OCI-LY7 (cell line): ENCODE measurements at regions not wholly inside any gene's neighbourhood (a gene's known extent, or its start where the extent isn't known, plus 50 kb on each side); places are given as distances from the start of the nearest gene placed in this dataset.

Experiments
- EZH2phosphoT487 ChIP-seq: fragments of 200-600 bp; sonication (generic); IDR thresholded peaks from 2 replicates; pipeline ENCODE4 v1.6.1; 2018; ENCODE audit warnings: low read depth, borderline replicate concordance, mild to moderate bottlenecking, mixed run types, antibody characterized with exemption, low read length, moderate library complexity, mixed read lengths
- TF ChIP-seq, protein P1 (sequence below): fragments of 200-600 bp; sonication (generic); conservative IDR thresholded peaks from 2 replicates; pipeline ENCODE4 v1.5.1; 2014; ENCODE audit warnings: mild to moderate bottlenecking, antibody characterized with exemption, low read length, moderate library complexity, mixed read lengths

DNA sequence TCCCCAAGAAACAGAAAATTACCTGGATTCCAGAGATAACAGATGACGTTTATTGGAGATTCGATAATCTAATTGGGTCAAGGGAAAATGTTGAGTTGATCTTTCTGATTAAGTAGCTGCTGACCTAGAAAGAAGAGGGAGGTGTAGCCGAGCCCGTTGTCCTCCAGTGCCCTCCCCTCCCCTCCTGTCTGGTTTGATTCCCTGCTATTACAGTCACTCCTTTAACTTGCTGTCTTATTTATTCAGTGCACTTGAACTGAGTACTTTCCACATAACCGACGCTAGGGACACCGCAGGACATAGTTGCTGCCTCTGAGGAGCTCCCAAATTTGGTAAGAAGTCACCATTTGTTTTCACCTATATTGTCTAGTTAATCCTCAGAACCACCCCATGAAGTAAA is 103.7 kb downstream of the AQP9 start:
- TF ChIP-seq EZH2phosphoT487 = no peak
- TF ChIP-seq, protein P1, sequence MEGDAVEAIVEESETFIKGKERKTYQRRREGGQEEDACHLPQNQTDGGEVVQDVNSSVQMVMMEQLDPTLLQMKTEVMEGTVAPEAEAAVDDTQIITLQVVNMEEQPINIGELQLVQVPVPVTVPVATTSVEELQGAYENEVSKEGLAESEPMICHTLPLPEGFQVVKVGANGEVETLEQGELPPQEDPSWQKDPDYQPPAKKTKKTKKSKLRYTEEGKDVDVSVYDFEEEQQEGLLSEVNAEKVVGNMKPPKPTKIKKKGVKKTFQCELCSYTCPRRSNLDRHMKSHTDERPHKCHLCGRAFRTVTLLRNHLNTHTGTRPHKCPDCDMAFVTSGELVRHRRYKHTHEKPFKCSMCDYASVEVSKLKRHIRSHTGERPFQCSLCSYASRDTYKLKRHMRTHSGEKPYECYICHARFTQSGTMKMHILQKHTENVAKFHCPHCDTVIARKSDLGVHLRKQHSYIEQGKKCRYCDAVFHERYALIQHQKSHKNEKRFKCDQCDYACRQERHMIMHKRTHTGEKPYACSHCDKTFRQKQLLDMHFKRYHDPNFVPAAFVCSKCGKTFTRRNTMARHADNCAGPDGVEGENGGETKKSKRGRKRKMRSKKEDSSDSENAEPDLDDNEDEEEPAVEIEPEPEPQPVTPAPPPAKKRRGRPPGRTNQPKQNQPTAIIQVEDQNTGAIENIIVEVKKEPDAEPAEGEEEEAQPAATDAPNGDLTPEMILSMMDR = no peak
